ENCODE measurements at regions not wholly inside any gene's neighbourhood (a gene's known extent, or its start where the extent isn't known, plus 50 kb on each side); places are given as distances from the start of the nearest gene placed in this dataset.

GRCh38 chr6:15993716-15994228 lies 135.1 kb upstream of the MYLIP start:
- peak; percentile 75 for DNase-seq

- peak; percentile 22 for DNase-seq
These were observed 138.7 kb upstream of the MYLIP start for GRCh38 chr6:15990179-15990578.

GRCh38 chr6:15989397-15989796 lies 139.5 kb upstream of the MYLIP start:
- DNase-seq = no peak

GRCh38 chr6:15987569-15987968 lies 141.3 kb upstream of the MYLIP start:
- DNase-seq = no peak

GRCh38 chr6:15986027-15986629 lies 142.8 kb upstream of the MYLIP start:
- DNase-seq = no peak

- DNase-seq = no peak
These were observed 143.4 kb upstream of the MYLIP start for GRCh38 chr6:15985379-15985959.

GRCh38 chr6:15981956-15982355 lies 146.9 kb upstream of the MYLIP start:
- no peak for DNase-seq

GRCh38 chr6:15980801-15981200 lies 148.1 kb upstream of the MYLIP start:
- DNase-seq = no peak

GRCh38 chr6:15978426-15978825 lies 150.5 kb upstream of the MYLIP start:
- no peak for DNase-seq

GRCh38 chr6:15977050-15977449 lies 151.8 kb upstream of the MYLIP start:
- DNase-seq = no peak

- no peak for DNase-seq
These were observed 154.1 kb upstream of the MYLIP start for GRCh38 chr6:15974817-15975216.

- no peak for DNase-seq
These were observed 158.4 kb upstream of the MYLIP start for GRCh38 chr6:15970517-15970916.

GRCh38 chr6:15969236-15969778 lies 159.6 kb upstream of the MYLIP start:
- no peak for DNase-seq

- no peak for DNase-seq
These were observed 160.4 kb upstream of the MYLIP start for GRCh38 chr6:15968519-15968918.

- DNase-seq = no peak
These were observed 162.8 kb upstream of the MYLIP start for GRCh38 chr6:15966000-15966520.

GRCh38 chr6:15962449-15962764 lies 166.5 kb upstream of the MYLIP start:
- DNase-seq = no peak

GRCh38 chr6:15961635-15962448 lies 167.0 kb upstream of the MYLIP start:
- no peak for DNase-seq

GRCh38 chr6:15960740-15961634 lies 167.9 kb upstream of the MYLIP start:
- peak; percentile 59 for DNase-seq

GRCh38 chr6:15957655-15958169 lies 171.2 kb upstream of the MYLIP start:
- DNase-seq = no peak

GRCh38 chr6:15956205-15957106 lies 172.4 kb upstream of the MYLIP start:
- DNase-seq = peak; percentile 88

- DNase-seq = no peak
These were observed 173.4 kb upstream of the MYLIP start for GRCh38 chr6:15955484-15955883.
